ENCODE measurements at regions not wholly inside any gene's neighbourhood (a gene's known extent, or its start where the extent isn't known, plus 50 kb on each side); places are given as distances from the start of the nearest gene placed in this dataset.

DNA sequence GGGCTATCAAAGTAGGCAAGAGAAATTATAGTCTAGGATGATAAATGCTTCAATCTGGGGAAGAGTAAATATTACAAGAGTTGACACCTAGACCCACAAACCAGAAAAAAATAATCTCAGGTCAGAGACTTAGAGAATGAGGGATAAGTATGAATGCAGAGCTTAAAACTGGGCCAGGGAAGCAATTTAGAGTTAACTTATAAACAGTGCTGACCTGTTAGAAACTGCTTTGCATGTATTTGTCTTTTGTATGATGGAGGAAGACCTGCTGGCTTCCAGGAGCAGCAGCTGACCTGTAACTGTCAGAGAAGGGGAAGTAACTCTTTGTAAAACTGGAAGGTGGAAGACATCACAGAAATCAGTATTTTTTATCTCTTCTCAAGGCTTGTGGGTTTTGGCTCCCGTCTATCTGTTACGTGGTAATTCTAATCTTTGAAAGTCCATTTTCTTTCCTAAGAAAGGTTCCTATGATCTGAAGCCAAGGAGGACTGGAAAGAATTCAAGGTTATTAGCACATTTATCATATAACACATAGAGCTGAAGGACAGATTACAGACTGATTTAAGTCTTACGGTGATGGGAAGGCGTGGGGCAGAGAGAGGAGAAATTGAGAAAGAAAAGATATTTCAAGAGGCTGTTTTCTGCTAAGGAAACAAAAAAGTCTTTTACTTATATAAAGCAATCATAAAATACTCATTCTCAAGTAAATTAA, 114.7 kb upstream of the ADAMTS19 start:
- TF ChIP-seq GATA3 (IDR thresholded peaks at IDR 0.05; ENCODE audit: low read depth, low read length) (no peak), GATA2 (IDR thresholded peaks at IDR 0.05; ENCODE audit: low read depth, low read length) (no peak)

All from SH-SY5Y (cell line).